Astrocyte (in vitro differentiated cells and primary cell): ENCODE measurements at regions not wholly inside any gene's neighbourhood (a gene's known extent, or its start where the extent isn't known, plus 50 kb on each side); places are given as distances from the start of the nearest gene placed in this dataset.

Experiments used
- DNase-seq: peaks from one replicate; pipeline ENCODE4 v3.0.0-alpha.2; 2010; ENCODE audit warnings: low read depth
- FAIRE-seq: peaks from 2 replicates; lab custom pipeline; 2011; peaks lifted over from hg19 to GRCh38; lab: Jason Lieb, UNC
- H2AFZ ChIP-seq: 2 replicates; pipeline ENCODE4 v1.6.0; 2012; ENCODE audit warnings: low read depth, low read length, inconsistent platforms
- H3K27ac ChIP-seq: 2 replicates; pipeline ENCODE4 v1.5.1; 2011; ENCODE audit warnings: low read depth, low read length, inconsistent platforms
- H3K27me3 ChIP-seq: 2 replicates; pipeline ENCODE4 v1.6.0; 2011; ENCODE audit warnings: low read length, inconsistent platforms; ENCODE audit not compliant: insufficient read depth
- H3K36me3 ChIP-seq: 2 replicates; pipeline ENCODE4 v1.5.1; 2011; ENCODE audit warnings: low read length, inconsistent platforms; ENCODE audit not compliant: insufficient read depth
- H3K4me1 ChIP-seq: 2 replicates; pipeline ENCODE4 v1.5.1; 2011; ENCODE audit warnings: low read length, inconsistent platforms; ENCODE audit not compliant: insufficient read depth
- H3K4me2 ChIP-seq: 2 replicates; pipeline ENCODE4 v1.6.0; 2012; ENCODE audit warnings: low read length, inconsistent platforms
- H3K4me3 ChIP-seq: 2 replicates; pipeline ENCODE4 v1.5.1; 2011; ENCODE audit warnings: low read depth, mild to moderate bottlenecking, low read length, inconsistent platforms; ENCODE audit not compliant: insufficient read depth
- H3K79me2 ChIP-seq: 2 replicates; pipeline ENCODE4 v1.6.0; 2012; ENCODE audit warnings: mild to moderate bottlenecking, low read length, inconsistent platforms; ENCODE audit not compliant: insufficient read depth
- H3K9ac ChIP-seq: 2 replicates; pipeline ENCODE4 v1.6.0; 2012; ENCODE audit warnings: mild to moderate bottlenecking, low read length, inconsistent platforms
- H3K9me3 ChIP-seq: 2 replicates; pipeline ENCODE4 v1.5.1; 2012; ENCODE audit warnings: low read depth, mild to moderate bottlenecking, low read length, inconsistent platforms; ENCODE audit not compliant: insufficient read depth
- H4K20me1 ChIP-seq: 2 replicates; pipeline ENCODE4 v1.6.0; 2012; ENCODE audit warnings: low read length, inconsistent platforms; ENCODE audit not compliant: insufficient read depth
- H3K27ac Mint-ChIP-seq: one replicate; pipeline ENCODE4 v1.8.0; 2021; ENCODE audit warnings: mild to moderate bottlenecking, mixed read lengths; ENCODE audit not compliant: unreplicated experiment
- H3K27me3 Mint-ChIP-seq: one replicate; pipeline ENCODE4 v1.8.0; 2021; ENCODE audit warnings: low read depth, mixed read lengths; ENCODE audit not compliant: unreplicated experiment
- H3K36me3 Mint-ChIP-seq: one replicate; pipeline ENCODE4 v1.8.0; 2021; ENCODE audit warnings: low read depth, mixed read lengths; ENCODE audit not compliant: unreplicated experiment
- H3K4me1 Mint-ChIP-seq: one replicate; pipeline ENCODE4 v1.8.0; 2021; ENCODE audit warnings: low read depth, mixed read lengths; ENCODE audit not compliant: unreplicated experiment
- H3K4me3 Mint-ChIP-seq: one replicate; pipeline ENCODE4 v1.8.0; 2021; ENCODE audit warnings: mild to moderate bottlenecking, moderate library complexity, mixed read lengths; ENCODE audit not compliant: unreplicated experiment
- H3K9me3 Mint-ChIP-seq: one replicate; pipeline ENCODE4 v1.8.0; 2021; ENCODE audit warnings: mild to moderate bottlenecking, mixed read lengths; ENCODE audit not compliant: unreplicated experiment
- CTCF ChIP-seq: IDR thresholded peaks from 2 replicates; pipeline ENCODE4 v1.5.1; 2011; ENCODE audit warnings: low read depth, mild to moderate bottlenecking, inconsistent platforms, low read length, moderate library complexity; ENCODE audit not compliant: insufficient read depth
- EZH2 ChIP-seq: IDR thresholded peaks from 2 replicates; pipeline ENCODE4 v1.6.1; 2012; ENCODE audit warnings: mild to moderate bottlenecking, low read length, inconsistent platforms; ENCODE audit not compliant: insufficient read depth

- Mint-ChIP-seq H3K27ac (no peak overlapping the region), H3K27me3 (no peaks in the 10 kb centered on the region), H3K4me3 (no peak overlapping the region), H3K36me3 (peaks cover 3% of the 10 kb centered on the region), H3K4me1 (peaks cover 18% of the 10 kb centered on the region), H3K9me3 (no peaks in the 10 kb centered on the region)
- H3K27ac ChIP-seq: no peak overlapping the region
- H3K4me2 ChIP-seq: no peak overlapping the region
- peak; percentile 26 for FAIRE-seq
- H3K27me3 ChIP-seq: no peaks in the 10 kb centered on the region
- H2AFZ ChIP-seq: no peak overlapping the region
- no peak overlapping the region for H3K4me3 ChIP-seq
- no peaks in the 10 kb centered on the region for H3K4me1 ChIP-seq
- no peaks in the 10 kb centered on the region for H3K9me3 ChIP-seq
- H3K9ac ChIP-seq: no peak overlapping the region
- DNase-seq: peak; percentile 25
- H3K79me2 ChIP-seq: no peaks in the 10 kb centered on the region
- no peaks in the 10 kb centered on the region for H4K20me1 ChIP-seq
- TF ChIP-seq EZH2: no peak
- no peak for TF ChIP-seq CTCF
- H3K36me3 ChIP-seq: no peaks in the 10 kb centered on the region
These were observed 138.9 kb downstream of the MREG start for GRCh38 chr2:215874418-215874817.

- Histone ChIP-seq H3K4me1 (no peaks in the 10 kb centered on the region), H3K36me3 (no peaks in the 10 kb centered on the region), H3K4me2 (no peak overlapping the region), H3K27ac (no peak overlapping the region), H3K9me3 (no peaks in the 10 kb centered on the region), H2AFZ (no peak overlapping the region), H3K9ac (no peak overlapping the region), H3K4me3 (no peak overlapping the region), H4K20me1 (no peaks in the 10 kb centered on the region), H3K27me3 (no peaks in the 10 kb centered on the region), H3K79me2 (no peaks in the 10 kb centered on the region)
- no peaks in the 10 kb centered on the region for H3K9me3 Mint-ChIP-seq
- DNase-seq: no peak
- FAIRE-seq: no peak
- no peak overlapping the region for H3K4me3 Mint-ChIP-seq
- H3K27me3 Mint-ChIP-seq: no peaks in the 10 kb centered on the region
- peaks cover 9% of the 10 kb centered on the region for H3K4me1 Mint-ChIP-seq
- peaks cover 4% of the 10 kb centered on the region for H3K36me3 Mint-ChIP-seq
- TF ChIP-seq EZH2: no peak
- TF ChIP-seq CTCF: peak; percentile 17
- H3K27ac Mint-ChIP-seq: peak overlapping the region; percentile 99
These were observed 142.4 kb downstream of the MREG start for GRCh38 chr2:215870986-215871385.

- peaks cover 9% of the 10 kb centered on the region for H3K4me1 Mint-ChIP-seq
- TF ChIP-seq CTCF (no peak), EZH2 (no peak)
- DNase-seq: peak; percentile 63
- no peaks in the 10 kb centered on the region for H3K9me3 Mint-ChIP-seq
- no peak overlapping the region for H3K9ac ChIP-seq
- H3K4me1 ChIP-seq: no peaks in the 10 kb centered on the region
- FAIRE-seq: no peak
- H3K4me3 Mint-ChIP-seq: no peak overlapping the region
- no peaks in the 10 kb centered on the region for H3K9me3 ChIP-seq
- H3K36me3 ChIP-seq: no peaks in the 10 kb centered on the region
- H3K36me3 Mint-ChIP-seq: peaks cover 4% of the 10 kb centered on the region
- no peaks in the 10 kb centered on the region for H3K27me3 Mint-ChIP-seq
- H3K27me3 ChIP-seq: no peaks in the 10 kb centered on the region
- H3K79me2 ChIP-seq: no peaks in the 10 kb centered on the region
- H3K4me3 ChIP-seq: no peak overlapping the region
- H4K20me1 ChIP-seq: no peaks in the 10 kb centered on the region
- H2AFZ ChIP-seq: peak overlapping the region; percentile 38
- H3K27ac ChIP-seq: no peak overlapping the region
- H3K4me2 ChIP-seq: no peak overlapping the region
- H3K27ac Mint-ChIP-seq: peak overlapping the region; percentile 99
These were observed 143.3 kb downstream of the MREG start for GRCh38 chr2:215870088-215870490.
